ENCODE measurements at regions not wholly inside any gene's neighbourhood (a gene's known extent, or its start where the extent isn't known, plus 50 kb on each side); places are given as distances from the start of the nearest gene placed in this dataset.

GRCh38 chr2:163518762-163519161, 217.0 kb downstream of the FIGN start:
- no peak for TF ChIP-seq CTCF (IDR thresholded peaks at IDR 0.05)
- TF ChIP-seq EP300 (IDR thresholded peaks at IDR 0.05), result no peak
